HEK293T (cell line): ENCODE measurements at regions not wholly inside any gene's neighbourhood (a gene's known extent, or its start where the extent isn't known, plus 50 kb on each side); places are given as distances from the start of the nearest gene placed in this dataset.

ENCODE experiments used
- CTCF ChIA-PET: fragments of 350-600 bp; formaldehyde crosslinking; extraction: SDS; loops from one replicate; lab custom pipeline; 2021; ENCODE audit warnings: antibody characterized with exemption, inconsistent platforms; lab: Yijun Ruan, JAX
- POLR2A ChIA-PET: fragments of 350-600 bp; formaldehyde crosslinking; extraction: SDS; loops from one replicate; lab custom pipeline; 2020; ENCODE audit warnings: antibody characterized with exemption, inconsistent platforms; lab: Yijun Ruan, JAX
- DNase-seq: peaks from one replicate; pipeline ENCODE4 v3.0.0; 2012; ENCODE audit warnings: mixed read lengths; ENCODE audit errors: extremely low spot score
- ARNT ChIP-seq: fragments of 450-650 bp; IDR thresholded peaks from 2 replicates; pipeline ENCODE4 v1.6.1; 2017; ENCODE audit warnings: mild to moderate bottlenecking
- BHLHE40 ChIP-seq: fragments of 450-650 bp; IDR thresholded peaks from 2 replicates; pipeline ENCODE4 v1.6.1; 2016; ENCODE audit warnings: mild to moderate bottlenecking, moderate library complexity, borderline replicate concordance
- CTBP1 ChIP-seq: fragments of 450-650 bp; IDR thresholded peaks from 2 replicates; pipeline ENCODE4 v1.6.1; 2016; ENCODE audit warnings: borderline replicate concordance
- ELF4 ChIP-seq: fragments of 450-650 bp; IDR thresholded peaks from 2 replicates; pipeline ENCODE4 v1.6.1; 2017; ENCODE audit warnings: antibody characterized with exemption
- FOXA1 ChIP-seq: fragments of 450-650 bp; IDR thresholded peaks from 2 replicates; pipeline ENCODE4 v1.6.1; 2016; ENCODE audit warnings: mild to moderate bottlenecking
- FOXK2 ChIP-seq: fragments of 450-650 bp; IDR thresholded peaks from 2 replicates; pipeline ENCODE4 v1.6.1; 2016; ENCODE audit warnings: mild to moderate bottlenecking
- FOXM1 ChIP-seq: fragments of 450-650 bp; IDR thresholded peaks from 2 replicates; pipeline ENCODE4 v1.6.1; 2017; ENCODE audit warnings: mild to moderate bottlenecking, borderline replicate concordance
- HDGF ChIP-seq: fragments of 450-650 bp; IDR thresholded peaks from 2 replicates; pipeline ENCODE4 v1.6.1; 2017; ENCODE audit warnings: antibody characterized with exemption, borderline replicate concordance
- L3MBTL2 ChIP-seq: fragments of 450-650 bp; conservative IDR thresholded peaks from 2 replicates; pipeline ENCODE4 v1.6.1; 2016; ENCODE audit warnings: mild to moderate bottlenecking
- LEF1 ChIP-seq: fragments of 450-650 bp; IDR thresholded peaks from 2 replicates; pipeline ENCODE4 v1.6.1; 2017; ENCODE audit warnings: mild to moderate bottlenecking, borderline replicate concordance
- NFRKB ChIP-seq: fragments of 450-650 bp; IDR thresholded peaks from 2 replicates; pipeline ENCODE4 v1.6.1; 2016; ENCODE audit warnings: mild to moderate bottlenecking, moderate library complexity
- SP1 ChIP-seq: fragments of 450-650 bp; IDR thresholded peaks from 2 replicates; pipeline ENCODE4 v1.6.1; 2017
- SUZ12 ChIP-seq: fragments of 450-650 bp; IDR thresholded peaks from 2 replicates; pipeline ENCODE4 v1.6.1; 2016; ENCODE audit warnings: mild to moderate bottlenecking
- TARDBP ChIP-seq: fragments of 450-650 bp; IDR thresholded peaks from 2 replicates; pipeline ENCODE4 v1.6.1; 2016
- ZNF384 ChIP-seq: fragments of 450-650 bp; IDR thresholded peaks from 2 replicates; pipeline ENCODE4 v1.6.1; 2016
- TF ChIP-seq, protein P1 (sequence below): fragments of 450-650 bp; IDR thresholded peaks from 2 replicates; pipeline ENCODE4 v1.6.1; 2016

DNA sequence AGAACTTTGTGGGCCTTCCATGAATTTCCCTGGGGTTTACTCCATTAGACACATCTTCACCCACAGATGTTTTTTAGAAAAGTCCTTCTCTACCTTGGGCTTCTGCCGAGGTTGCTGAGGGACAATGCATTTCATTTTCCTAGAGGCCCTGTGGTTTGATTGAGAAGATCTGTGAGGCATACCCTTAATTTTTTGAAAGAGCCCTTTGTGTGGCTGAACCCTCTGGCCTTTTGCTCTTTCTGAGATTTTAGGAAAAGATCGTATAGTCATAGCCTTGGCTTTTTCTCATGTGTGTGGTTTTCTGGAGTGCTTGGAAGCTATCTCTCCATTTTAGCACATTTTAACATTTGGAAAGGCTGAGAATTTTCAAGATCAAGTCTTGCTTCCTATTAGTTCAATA lies 119.8 kb upstream of the LYZL1 start:
- DNase-seq: no peak
- TF ChIP-seq L3MBTL2: no peak
- no peak for TF ChIP-seq BHLHE40
- no peak for TF ChIP-seq LEF1
- no peak for TF ChIP-seq TARDBP
- TF ChIP-seq, protein P1, sequence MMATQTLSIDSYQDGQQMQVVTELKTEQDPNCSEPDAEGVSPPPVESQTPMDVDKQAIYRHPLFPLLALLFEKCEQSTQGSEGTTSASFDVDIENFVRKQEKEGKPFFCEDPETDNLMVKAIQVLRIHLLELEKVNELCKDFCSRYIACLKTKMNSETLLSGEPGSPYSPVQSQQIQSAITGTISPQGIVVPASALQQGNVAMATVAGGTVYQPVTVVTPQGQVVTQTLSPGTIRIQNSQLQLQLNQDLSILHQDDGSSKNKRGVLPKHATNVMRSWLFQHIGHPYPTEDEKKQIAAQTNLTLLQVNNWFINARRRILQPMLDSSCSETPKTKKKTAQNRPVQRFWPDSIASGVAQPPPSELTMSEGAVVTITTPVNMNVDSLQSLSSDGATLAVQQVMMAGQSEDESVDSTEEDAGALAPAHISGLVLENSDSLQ: no peak
- no peak for TF ChIP-seq HDGF
- no peak for TF ChIP-seq ARNT
- TF ChIP-seq CTBP1: no peak
- no peak for TF ChIP-seq FOXK2
- TF ChIP-seq SUZ12: no peak
- ChIA-PET CTCF (no interaction called here), POLR2A (no interaction called here)

- POLR2A ChIA-PET: no interaction called here
- no peak for DNase-seq
- CTCF ChIA-PET: interaction anchor here (0.6 kb wide), 1 partner anchor 14 kb away, joined by 3 read pairs; no protein-coding TSS in a partner anchor
- TF ChIP-seq ARNT: no peak
- TF ChIP-seq BHLHE40: no peak
- no peak for TF ChIP-seq NFRKB
- TF ChIP-seq, protein P1: no peak
- no peak for TF ChIP-seq SP1
- no peak for TF ChIP-seq L3MBTL2
- no peak for TF ChIP-seq ZNF384
- TF ChIP-seq HDGF: no peak
- TF ChIP-seq LEF1: no peak
- no peak for TF ChIP-seq FOXM1
- no peak for TF ChIP-seq TARDBP
- no peak for TF ChIP-seq CTBP1
- no peak for TF ChIP-seq SUZ12
- no peak for TF ChIP-seq FOXA1
- no peak for TF ChIP-seq FOXK2
These were observed 117.2 kb upstream of the LYZL1 start for GRCh38 chr10:29171717-29172116.

DNA sequence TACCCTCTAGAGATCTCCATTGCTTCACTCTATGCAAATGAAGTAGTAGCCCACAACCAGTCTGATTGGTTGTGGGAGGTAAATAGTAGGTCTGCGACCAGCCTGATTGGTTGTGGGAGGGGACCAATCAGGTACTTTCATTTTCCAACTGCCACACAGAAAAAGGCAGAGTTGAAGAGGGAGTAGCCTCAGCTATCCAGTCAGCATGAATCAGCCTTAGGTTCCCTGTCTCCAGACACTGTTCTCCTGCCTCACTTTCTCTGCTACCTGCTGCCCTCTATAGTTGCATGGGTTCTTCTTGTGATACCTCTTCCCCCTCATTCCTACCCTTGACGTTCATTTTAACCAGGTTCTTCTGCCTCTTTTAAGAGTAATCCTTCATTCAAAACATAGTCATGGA lies 114.5 kb upstream of the LYZL1 start:
- DNase-seq: no peak
- no peak for TF ChIP-seq ARNT
- TF ChIP-seq L3MBTL2: no peak
- TF ChIP-seq, protein P1: no peak
- no peak for TF ChIP-seq FOXM1
- no peak for TF ChIP-seq ELF4
- TF ChIP-seq FOXA1: no peak
- TF ChIP-seq BHLHE40: no peak
- no peak for TF ChIP-seq SP1
- no peak for TF ChIP-seq NFRKB
- TF ChIP-seq HDGF: no peak
- no peak for TF ChIP-seq FOXK2
- TF ChIP-seq TARDBP: no peak
- TF ChIP-seq CTBP1: no peak
- POLR2A ChIA-PET: no interaction called here
- CTCF ChIA-PET: interaction anchor here (0.6 kb wide), 1 partner anchor 13 kb away, joined by 3 read pairs; no protein-coding TSS in a partner anchor

- TF ChIP-seq BHLHE40 (no peak), TARDBP (no peak), LEF1 (no peak), ZNF384 (no peak), L3MBTL2 (no peak), FOXM1 (no peak)
- TF ChIP-seq, protein P1: no peak
- CTCF ChIA-PET: interaction anchor here (0.6 kb wide), 1 partner anchor 281 kb away, joined by 6 read pairs; no protein-coding TSS in a partner anchor
- POLR2A ChIA-PET: no interaction called here
- DNase-seq: no peak
These were observed 111.7 kb upstream of the LYZL1 start for GRCh38 chr10:29176845-29177832.

DNA sequence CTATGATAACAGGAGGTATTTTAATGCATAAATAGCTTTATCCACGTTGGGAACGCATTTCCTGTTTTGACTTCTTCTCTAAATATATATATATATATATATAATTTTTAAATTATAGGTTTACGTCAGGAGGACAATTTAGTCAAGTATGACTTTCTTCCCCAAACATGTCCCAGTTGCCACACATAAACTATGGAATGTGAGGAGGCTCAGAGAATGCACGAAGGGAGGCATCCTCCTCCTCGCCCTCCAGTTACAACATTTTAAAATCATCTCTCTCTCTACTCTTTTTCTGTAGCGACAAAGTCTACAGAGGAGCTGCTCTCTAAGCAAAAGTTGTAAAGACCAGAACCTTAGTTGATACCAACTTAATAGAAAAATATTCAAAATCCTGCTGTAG lies 106.9 kb upstream of the LYZL1 start:
- ChIA-PET CTCF (no interaction called here), POLR2A (no interaction called here)
- no peak for DNase-seq
- TF ChIP-seq ZNF384 (no peak), SUZ12 (no peak), NFRKB (no peak), CTBP1 (no peak), SP1 (no peak), ELF4 (no peak), ARNT (no peak), FOXK2 (no peak), BHLHE40 (no peak), L3MBTL2 (no peak)
- TF ChIP-seq, protein P1: no peak
